Activated CD4-positive, alpha-beta T cell treated with anti-CD3 and anti-CD28 coated beads, Interleukin-2, amount 50 U/mL, for 48 hours (primary cell): ENCODE measurements at regions not wholly inside any gene's neighbourhood (a gene's known extent, or its start where the extent isn't known, plus 50 kb on each side); places are given as distances from the start of the nearest gene placed in this dataset.
"Not testable (repeated sequence)": the region's sequence is repeated elsewhere in the genome, so short reads cannot be mapped to it uniquely, and the experiment has no call there.

Experiments used
- DNase-seq, 2 experiments: peaks; one replicate each; pipeline ENCODE4 v3.0.0-alpha.2; 2020

DNA sequence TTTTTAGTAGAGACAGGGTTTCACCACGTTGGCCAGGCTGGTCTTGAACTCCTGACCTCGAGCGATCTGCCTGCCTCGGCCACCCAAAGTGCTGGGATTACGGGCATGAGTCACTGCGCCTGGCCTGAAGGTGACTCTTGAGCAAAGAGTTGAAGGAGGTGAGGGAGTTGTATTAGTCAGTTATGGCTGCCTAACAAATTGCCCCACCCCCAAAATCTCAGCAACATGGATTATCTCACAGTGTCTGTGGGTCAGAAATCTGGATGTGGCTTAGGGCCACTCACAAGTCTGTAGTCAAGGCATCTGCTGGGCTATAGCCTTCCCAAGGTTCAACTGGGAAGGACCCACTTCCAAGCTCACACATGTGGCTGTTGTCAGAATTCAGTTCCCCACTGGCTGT, 52.8 kb upstream of the ADGRE5 start:
- DNase-seq, result no peak

DNA sequence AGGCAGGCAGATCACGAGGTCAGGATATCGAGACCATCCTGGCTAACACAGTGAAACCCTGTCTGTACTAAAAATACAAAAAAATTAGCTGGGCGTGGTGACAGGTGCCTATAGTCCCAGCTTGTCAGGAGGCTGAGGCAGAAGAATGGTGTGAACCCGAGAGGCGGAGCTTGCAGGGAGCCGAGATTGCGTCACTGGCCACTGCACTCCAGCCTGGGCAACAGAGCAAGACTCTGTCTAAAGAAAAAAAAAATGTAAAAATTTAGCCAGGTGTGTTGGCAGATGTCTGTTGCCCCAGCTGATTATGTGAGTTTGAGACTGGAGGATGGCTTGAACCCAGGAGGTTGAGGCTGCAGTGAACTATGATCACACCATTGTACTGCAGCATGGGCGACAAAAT, 54.2 kb upstream of the ADGRE5 start:
- not testable (repeated sequence) for DNase-seq

DNA sequence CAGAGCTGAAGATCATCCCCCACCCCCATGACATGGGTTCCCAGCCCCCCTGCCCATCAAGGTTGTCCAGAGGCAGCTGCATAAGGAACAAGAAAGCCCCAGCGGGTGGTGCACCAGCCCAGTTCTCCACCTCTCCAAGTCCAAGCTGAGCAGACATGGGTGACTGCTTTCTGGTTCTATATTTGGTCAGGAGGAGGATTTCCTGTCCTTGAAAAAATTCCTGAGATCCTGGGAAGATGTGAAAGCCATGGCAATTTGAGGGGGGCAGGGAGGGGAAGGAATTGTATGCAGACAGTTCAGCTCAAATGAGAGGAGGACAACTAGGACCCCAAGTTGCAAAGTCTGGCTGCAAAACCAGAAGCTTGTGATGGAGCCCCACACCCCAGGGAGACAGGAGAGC, 55.4 kb upstream of the ADGRE5 start:
- no peak for DNase-seq

- no peak for DNase-seq
These were observed 56.1 kb upstream of the ADGRE5 start for GRCh38 chr19:14325134-14325533.

GRCh38 chr19:14322889-14323463, 58.3 kb upstream of the ADGRE5 start:
- no peak for DNase-seq

DNA sequence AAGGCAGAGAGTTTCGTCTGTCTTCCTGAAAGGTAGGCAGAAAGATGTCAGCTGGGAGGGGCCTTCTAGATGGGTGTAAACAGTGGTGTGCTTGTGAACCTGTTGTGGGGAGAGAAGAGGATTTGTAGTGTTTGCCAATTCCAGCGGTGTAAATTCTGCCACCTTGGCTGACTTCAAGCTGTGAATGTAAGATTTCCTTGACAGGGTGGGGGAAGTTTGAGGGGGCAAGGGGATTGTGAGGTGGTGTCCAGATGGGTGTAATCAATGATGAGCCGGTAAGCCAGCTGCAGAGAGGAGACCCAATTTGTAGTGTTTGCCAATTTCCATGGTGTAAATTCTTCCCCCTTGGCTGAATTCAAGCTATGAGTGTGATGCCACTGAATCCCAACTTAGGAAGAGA, 61.0 kb upstream of the ADGRE5 start:
- DNase-seq, result no peak

DNA sequence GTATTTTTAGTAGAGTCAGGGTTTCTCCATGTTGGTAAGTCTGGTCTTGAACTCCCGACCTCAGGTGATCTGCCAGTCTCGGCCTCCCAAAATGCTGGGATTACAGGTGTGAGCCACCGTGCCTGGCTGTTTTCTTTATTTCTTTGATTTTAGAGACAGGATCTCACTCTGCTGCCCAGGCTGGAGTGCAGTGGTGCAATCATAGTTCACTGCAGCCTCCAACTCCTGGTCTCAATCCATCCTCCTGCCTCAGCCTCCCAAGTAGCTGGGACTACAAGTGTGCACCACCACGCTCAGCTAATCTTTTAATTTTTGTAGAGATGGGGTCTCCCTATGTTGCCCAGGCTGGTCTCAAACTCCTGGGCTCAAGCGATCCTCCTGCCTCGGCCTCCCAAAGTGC, 61.5 kb upstream of the ADGRE5 start:
- not testable (repeated sequence) for DNase-seq

GRCh38 chr19:14318873-14319272, 62.4 kb upstream of the ADGRE5 start:
- DNase-seq, result no peak

GRCh38 chr19:14317157-14317556, 64.1 kb upstream of the ADGRE5 start:
- DNase-seq, result no peak

- DNase-seq, result no peak
These were observed 65.8 kb upstream of the ADGRE5 start for GRCh38 chr19:14315433-14315832.

- DNase-seq, result no peak
These were observed 71.2 kb upstream of the ADGRE5 start for GRCh38 chr19:14310055-14310454.

DNA sequence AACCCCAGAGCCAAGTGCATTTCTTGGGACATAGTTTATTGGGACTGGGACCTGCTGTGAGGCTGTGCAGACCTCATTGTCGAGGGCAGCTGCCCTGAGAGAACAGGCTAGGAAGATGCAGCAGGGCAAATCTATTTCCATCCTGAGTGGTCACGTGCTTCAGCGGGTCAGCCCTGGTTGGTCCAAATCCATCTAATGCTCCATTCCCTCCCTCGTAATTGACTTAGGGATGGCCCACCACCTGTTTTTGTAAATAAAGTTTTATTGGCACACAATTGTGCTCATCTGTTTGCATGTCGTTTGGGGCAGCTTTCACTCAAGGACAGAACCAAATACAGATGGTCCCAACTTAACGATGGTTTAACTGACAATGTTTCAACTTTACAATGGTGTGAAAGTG, 75.5 kb upstream of the ADGRE5 start:
- DNase-seq, result no peak

GRCh38 chr19:14301150-14301549, 80.1 kb upstream of the ADGRE5 start:
- no peak for DNase-seq

DNA sequence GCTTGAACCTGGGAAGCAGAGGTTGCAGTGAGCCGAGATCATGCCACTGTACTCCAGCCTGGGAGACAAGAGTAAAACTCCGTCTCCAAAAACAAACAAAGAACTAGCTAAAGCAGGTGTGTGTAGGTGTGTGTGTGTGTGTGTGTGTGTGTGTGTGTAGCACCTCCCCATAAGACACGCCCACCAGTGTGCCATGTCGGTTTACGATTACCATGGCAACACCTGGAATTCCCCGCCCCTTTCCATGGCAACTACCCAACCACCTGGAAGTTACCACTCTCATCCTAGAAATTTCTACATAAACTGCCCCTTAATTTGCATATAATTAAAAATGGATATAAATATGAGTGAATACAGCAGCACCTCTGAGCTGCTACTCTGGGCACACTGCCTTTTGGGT, 80.9 kb upstream of the ADGRE5 start:
- no peak for DNase-seq

DNA sequence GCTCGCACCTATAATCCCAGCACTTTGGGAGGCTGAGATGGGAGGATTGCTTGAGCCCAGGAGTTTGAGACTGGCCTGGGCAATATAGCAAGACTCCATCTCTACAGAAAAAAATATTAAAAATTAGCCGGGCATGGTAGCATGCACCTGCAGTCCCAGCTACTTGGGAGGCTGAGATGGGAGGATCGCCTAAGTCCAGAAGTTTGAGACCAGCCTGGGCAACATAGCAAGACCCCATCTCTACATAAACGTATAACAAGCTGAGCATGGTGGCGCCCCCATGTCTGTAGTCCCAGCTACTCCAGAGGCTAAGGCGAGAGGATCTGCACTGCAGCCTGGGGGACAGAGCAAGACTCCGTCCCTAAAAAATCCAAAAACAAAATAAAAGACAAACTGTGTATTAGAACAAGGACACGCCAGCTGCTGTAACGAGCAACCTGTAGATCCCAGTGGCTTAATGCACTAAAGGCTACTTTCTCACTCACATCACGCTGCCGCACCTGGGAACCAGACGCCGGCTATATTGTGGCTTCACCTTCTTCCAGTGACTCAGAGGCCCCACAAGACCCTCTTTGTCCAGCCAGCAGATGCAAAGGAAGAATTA, 81.9 kb upstream of the ADGRE5 start:
- DNase-seq, result not testable (repeated sequence)

DNA sequence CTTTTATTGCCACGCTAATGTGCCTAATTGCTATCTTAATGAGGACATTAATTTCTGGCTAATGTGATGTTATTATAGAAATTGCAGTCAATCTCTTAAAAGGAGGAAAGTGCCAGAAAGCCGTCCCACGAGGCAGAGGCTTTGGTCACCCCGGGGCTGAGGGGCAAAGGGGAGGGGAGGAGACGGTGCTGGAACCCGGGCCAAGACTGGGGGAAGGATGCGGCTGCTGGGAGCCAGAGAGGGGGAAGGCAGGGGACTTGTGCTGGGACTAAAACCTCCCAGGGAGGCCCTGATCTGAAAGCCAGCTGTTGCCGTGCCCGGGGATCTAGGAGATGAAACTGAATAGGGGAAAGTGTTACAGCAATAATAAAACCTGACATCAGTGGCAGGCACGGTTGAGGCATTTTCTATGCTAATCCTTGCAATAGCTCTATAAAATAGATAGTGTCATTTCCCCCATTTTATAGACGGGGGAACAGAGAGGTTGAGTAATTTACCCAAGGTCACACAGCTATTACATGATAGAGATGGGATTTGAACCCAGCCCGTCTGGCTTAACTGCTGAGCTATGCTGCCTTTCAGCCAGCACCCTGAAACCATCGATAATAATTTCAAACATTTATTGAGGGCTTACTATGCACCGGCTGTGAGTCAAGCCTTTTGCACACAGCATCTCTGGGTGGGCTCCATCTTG, 83.2 kb upstream of the ADGRE5 start:
- DNase-seq, result not testable (repeated sequence)

GRCh38 chr19:14294974-14295373, 86.3 kb upstream of the ADGRE5 start:
- DNase-seq, result peak; percentile 43 to 51

- DNase-seq, result not testable (repeated sequence)
These were observed 87.5 kb upstream of the ADGRE5 start for GRCh38 chr19:14293816-14294170.

DNA sequence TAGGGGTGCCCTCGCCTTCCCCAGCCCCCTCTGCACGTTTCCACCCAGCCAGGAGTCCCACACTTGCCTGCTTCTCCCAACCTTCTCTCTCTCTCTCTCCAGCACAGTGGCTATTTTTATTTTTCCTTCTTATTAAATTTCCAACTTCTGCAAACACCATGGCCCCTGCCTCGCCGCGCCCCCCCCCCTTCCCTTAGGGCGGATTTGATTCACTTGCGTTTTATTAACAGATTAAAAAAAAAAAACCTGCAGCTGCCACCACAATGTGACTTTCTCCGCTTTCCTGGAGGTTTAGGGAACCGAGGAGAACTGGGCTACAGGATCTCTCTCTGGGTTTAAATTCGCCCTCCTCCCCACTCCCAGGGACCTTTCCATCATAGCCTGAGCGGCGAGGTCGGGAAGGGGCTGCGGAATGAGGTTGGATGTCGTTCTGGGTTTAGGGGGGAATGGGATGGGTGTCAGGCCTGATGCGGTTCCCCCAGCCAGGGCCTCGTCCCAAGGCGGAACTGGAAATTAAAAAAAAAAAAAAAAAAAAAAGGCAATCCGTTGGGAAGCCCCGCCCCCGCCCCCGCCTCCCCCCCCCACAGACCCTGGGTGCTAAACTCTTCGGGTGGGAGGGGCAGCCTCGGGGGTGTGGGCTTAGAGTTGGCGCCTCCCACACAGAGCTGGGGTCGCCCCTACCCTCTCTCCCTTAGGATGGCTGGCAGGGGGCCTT, 87.3 kb upstream of the ADGRL1 start:
- not testable (repeated sequence) for DNase-seq

DNA sequence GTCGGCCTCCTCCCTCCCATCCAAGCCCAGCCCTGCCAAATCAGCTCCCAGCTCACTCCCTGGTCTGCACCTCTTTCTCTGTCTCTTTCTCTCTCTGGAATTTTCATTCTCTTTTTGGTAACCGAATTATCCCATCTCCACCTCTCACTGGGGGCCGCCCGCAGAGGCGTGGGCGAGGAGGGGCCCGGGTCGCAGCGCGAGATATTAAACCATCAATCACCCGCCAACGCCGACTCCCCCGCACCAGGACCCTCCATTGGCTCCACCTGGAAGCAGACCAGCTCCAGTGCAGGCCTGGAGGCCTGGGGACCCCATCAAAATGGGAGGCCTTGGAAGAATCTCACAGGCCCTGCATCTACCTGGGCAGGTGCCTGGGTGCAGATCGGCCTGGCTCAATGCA, 83.8 kb upstream of the ADGRL1 start:
- DNase-seq, result not testable (repeated sequence)

GRCh38 chr19:14287837-14288236, 81.9 kb upstream of the ADGRL1 start:
- DNase-seq, result not testable (repeated sequence)

- not testable (repeated sequence) for DNase-seq
These were observed 80.6 kb upstream of the ADGRL1 start for GRCh38 chr19:14286594-14286993.

GRCh38 chr19:14285726-14286125, 79.8 kb upstream of the ADGRL1 start:
- not testable (repeated sequence) for DNase-seq
